ENCODE measurements at regions not wholly inside any gene's neighbourhood (a gene's known extent, or its start where the extent isn't known, plus 50 kb on each side); places are given as distances from the start of the nearest gene placed in this dataset.

DNA sequence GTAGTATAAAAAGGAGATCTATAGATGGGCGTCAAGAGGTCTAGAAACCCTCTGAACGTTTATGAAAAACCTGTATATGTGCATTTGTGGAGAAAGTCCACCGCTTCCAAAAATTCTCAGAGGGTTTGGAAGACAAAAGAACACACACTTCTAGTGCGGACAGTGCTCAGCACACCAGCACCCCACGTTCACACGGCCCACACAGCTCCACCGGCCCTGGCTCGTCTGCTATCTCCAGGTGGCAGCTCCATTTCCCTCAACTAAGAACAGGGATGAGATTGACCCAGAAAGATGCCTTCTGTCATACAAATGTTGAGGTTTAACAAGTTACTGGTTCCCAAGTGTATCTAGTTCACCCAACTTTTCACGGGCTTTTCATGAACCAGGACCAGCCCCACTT, 255.1 kb downstream of the NR2F1-AS1 start:
- no peak for TF ChIP-seq POLR2A (IDR thresholded peaks at IDR 0.05; ENCODE audit: low read length)
- no peak for TF ChIP-seq GATA1 (IDR thresholded peaks at IDR 0.05; ENCODE audit: low read depth, low read length)
